T-helper 17 cell (primary cell): ENCODE measurements at regions not wholly inside any gene's neighbourhood (a gene's known extent, or its start where the extent isn't known, plus 50 kb on each side); places are given as distances from the start of the nearest gene placed in this dataset.
"Not testable (repeated sequence)": the region's sequence is repeated elsewhere in the genome, so short reads cannot be mapped to it uniquely, and the experiment has no call there.

Experiments used
- ATAC-seq: fragments of 150-1000 bp; cut with Tn5 transposase; 2 replicates; pipeline ENCODE4 v1.10.0; 2021; ENCODE audit warnings: mild to moderate bottlenecking, moderate library complexity
- DNase-seq, 3 donors: peaks; one replicate each; pipeline versions ENCODE4 v3.0.0 to v3.0.0-alpha.2; 2020 to 2021
- H3K9me3 ChIP-seq: one replicate; pipeline ENCODE4 v1.7.0; 2013; ENCODE audit warnings: low read length, mild to moderate bottlenecking; ENCODE audit not compliant: control insufficient read depth, poor library complexity, severe bottlenecking
- H3K27ac Mint-ChIP-seq: one replicate; pipeline ENCODE4 v1.8.0; 2022; ENCODE audit warnings: mild to moderate bottlenecking, moderate library complexity, mixed read lengths
- H3K27me3 Mint-ChIP-seq: one replicate; pipeline ENCODE4 v1.8.0; 2022; ENCODE audit warnings: mixed read lengths
- H3K36me3 Mint-ChIP-seq: one replicate; pipeline ENCODE4 v1.8.0; 2022; ENCODE audit warnings: low read depth, mixed read lengths
- H3K4me1 Mint-ChIP-seq: one replicate; pipeline ENCODE4 v1.8.0; 2022; ENCODE audit warnings: mild to moderate bottlenecking, mixed read lengths
- H3K4me3 Mint-ChIP-seq: one replicate; pipeline ENCODE4 v1.8.0; 2022; ENCODE audit warnings: mild to moderate bottlenecking, moderate library complexity, mixed read lengths

GRCh38 chr4:19187691-19188090 is 1064.0 kb upstream of the SLIT2 start:
- no peak for DNase-seq
- Mint-ChIP-seq H3K4me3 (no peak overlapping the region), H3K27me3 (no peaks in the 10 kb centered on the region), H3K4me1 (no peaks in the 10 kb centered on the region), H3K27ac (no peak overlapping the region), H3K36me3 (no peaks in the 10 kb centered on the region)
- no peak for ATAC-seq
- H3K9me3 ChIP-seq = no peaks in the 10 kb centered on the region

- ATAC-seq = no peak
Observed at GRCh38 chr4:19187096-19187495, 1064.6 kb upstream of the SLIT2 start.

GRCh38 chr4:19181631-19182030 is 1070.1 kb upstream of the SLIT2 start:
- H3K4me3 Mint-ChIP-seq, ATAC-seq, H3K36me3 Mint-ChIP-seq, H3K4me1 Mint-ChIP-seq, DNase-seq, H3K27me3 Mint-ChIP-seq, H3K9me3 ChIP-seq, H3K27ac Mint-ChIP-seq: not testable (repeated sequence)

More at GRCh38 chr4:19187096-19187495, 1064.6 kb upstream of the SLIT2 start:
- no peak for DNase-seq
- Mint-ChIP-seq H3K27me3 (no peaks in the 10 kb centered on the region), H3K4me3 (no peak overlapping the region), H3K27ac (no peak overlapping the region), H3K4me1 (no peaks in the 10 kb centered on the region), H3K36me3 (no peaks in the 10 kb centered on the region)
- no peaks in the 10 kb centered on the region for H3K9me3 ChIP-seq

GRCh38 chr4:19178835-19179234 is 1072.9 kb upstream of the SLIT2 start:
- ATAC-seq = no peak
- H3K27ac Mint-ChIP-seq = no peak overlapping the region
- H3K36me3 Mint-ChIP-seq = no peaks in the 10 kb centered on the region
- no peak for DNase-seq
- no peaks in the 10 kb centered on the region for H3K9me3 ChIP-seq
- no peaks in the 10 kb centered on the region for H3K27me3 Mint-ChIP-seq
- no peak overlapping the region for H3K4me3 Mint-ChIP-seq
- no peaks in the 10 kb centered on the region for H3K4me1 Mint-ChIP-seq

- no peaks in the 10 kb centered on the region for H3K36me3 Mint-ChIP-seq
- no peak overlapping the region for H3K4me3 Mint-ChIP-seq
- no peaks in the 10 kb centered on the region for H3K27me3 Mint-ChIP-seq
- no peak overlapping the region for H3K27ac Mint-ChIP-seq
- DNase-seq (no peak), ATAC-seq (no peak)
- H3K9me3 ChIP-seq = no peaks in the 10 kb centered on the region
- H3K4me1 Mint-ChIP-seq = no peaks in the 10 kb centered on the region
Observed at GRCh38 chr4:19177616-19178015, 1074.1 kb upstream of the SLIT2 start.

GRCh38 chr4:19171832-19172231 is 1079.9 kb upstream of the SLIT2 start:
- H3K4me1 Mint-ChIP-seq = no peaks in the 10 kb centered on the region
- no peak overlapping the region for H3K4me3 Mint-ChIP-seq
- H3K9me3 ChIP-seq = no peaks in the 10 kb centered on the region
- no peaks in the 10 kb centered on the region for H3K36me3 Mint-ChIP-seq
- ATAC-seq (no peak), DNase-seq (no peak)
- no peak overlapping the region for H3K27ac Mint-ChIP-seq
- H3K27me3 Mint-ChIP-seq = no peaks in the 10 kb centered on the region

GRCh38 chr4:19167311-19167710 is 1084.4 kb upstream of the SLIT2 start:
- no peaks in the 10 kb centered on the region for H3K9me3 ChIP-seq
- DNase-seq (no peak), ATAC-seq (no peak)
- Mint-ChIP-seq H3K27me3 (no peaks in the 10 kb centered on the region), H3K27ac (no peak overlapping the region), H3K4me1 (no peaks in the 10 kb centered on the region), H3K4me3 (no peak overlapping the region), H3K36me3 (no peaks in the 10 kb centered on the region)

GRCh38 chr4:19164334-19164733 is 1087.4 kb upstream of the SLIT2 start:
- no peaks in the 10 kb centered on the region for H3K27me3 Mint-ChIP-seq
- H3K4me3 Mint-ChIP-seq = no peak overlapping the region
- no peak overlapping the region for H3K27ac Mint-ChIP-seq
- ATAC-seq (no peak), DNase-seq (no peak)
- no peaks in the 10 kb centered on the region for H3K4me1 Mint-ChIP-seq
- H3K9me3 ChIP-seq = no peaks in the 10 kb centered on the region
- no peaks in the 10 kb centered on the region for H3K36me3 Mint-ChIP-seq

- H3K27ac Mint-ChIP-seq = no peak overlapping the region
- no peak for DNase-seq
- H3K9me3 ChIP-seq = no peaks in the 10 kb centered on the region
- no peak for ATAC-seq
- H3K27me3 Mint-ChIP-seq = no peaks in the 10 kb centered on the region
- H3K36me3 Mint-ChIP-seq = no peaks in the 10 kb centered on the region
- H3K4me3 Mint-ChIP-seq = no peak overlapping the region
- H3K4me1 Mint-ChIP-seq = no peaks in the 10 kb centered on the region
Observed at GRCh38 chr4:19159874-19160273, 1091.8 kb upstream of the SLIT2 start.

- DNase-seq = no peak
- Mint-ChIP-seq H3K27ac (no peak overlapping the region), H3K4me1 (no peaks in the 10 kb centered on the region), H3K36me3 (no peaks in the 10 kb centered on the region), H3K27me3 (no peaks in the 10 kb centered on the region), H3K4me3 (no peak overlapping the region)
- no peak for ATAC-seq
- H3K9me3 ChIP-seq = no peaks in the 10 kb centered on the region
Observed at GRCh38 chr4:19158107-19158809, 1093.4 kb upstream of the SLIT2 start.

- H3K4me1 Mint-ChIP-seq = no peaks in the 10 kb centered on the region
- ATAC-seq = no peak
- DNase-seq = no peak
- no peak overlapping the region for H3K27ac Mint-ChIP-seq
- H3K9me3 ChIP-seq = no peaks in the 10 kb centered on the region
- H3K4me3 Mint-ChIP-seq = no peak overlapping the region
- no peaks in the 10 kb centered on the region for H3K27me3 Mint-ChIP-seq
- H3K36me3 Mint-ChIP-seq = no peaks in the 10 kb centered on the region
Observed at GRCh38 chr4:19156786-19157185, 1094.9 kb upstream of the SLIT2 start.

GRCh38 chr4:19155568-19155967 is 1096.1 kb upstream of the SLIT2 start:
- Mint-ChIP-seq H3K36me3 (no peaks in the 10 kb centered on the region), H3K4me3 (no peak overlapping the region), H3K27me3 (no peaks in the 10 kb centered on the region), H3K27ac (no peak overlapping the region), H3K4me1 (no peaks in the 10 kb centered on the region)
- no peak for ATAC-seq
- DNase-seq = no peak
- no peaks in the 10 kb centered on the region for H3K9me3 ChIP-seq

GRCh38 chr4:19154267-19154666 is 1097.4 kb upstream of the SLIT2 start:
- not testable (repeated sequence) for H3K27ac Mint-ChIP-seq, H3K36me3 Mint-ChIP-seq, H3K27me3 Mint-ChIP-seq, H3K4me1 Mint-ChIP-seq, H3K9me3 ChIP-seq, ATAC-seq, H3K4me3 Mint-ChIP-seq, DNase-seq

GRCh38 chr4:19152264-19152663 is 1099.4 kb upstream of the SLIT2 start:
- Mint-ChIP-seq H3K36me3 (no peaks in the 10 kb centered on the region), H3K4me3 (no peak overlapping the region), H3K27me3 (no peaks in the 10 kb centered on the region), H3K27ac (no peak overlapping the region), H3K4me1 (no peaks in the 10 kb centered on the region)
- no peaks in the 10 kb centered on the region for H3K9me3 ChIP-seq
- DNase-seq (no peak), ATAC-seq (no peak)
